ENCODE measurements at regions not wholly inside any gene's neighbourhood (a gene's known extent, or its start where the extent isn't known, plus 50 kb on each side); places are given as distances from the start of the nearest gene placed in this dataset.

DNA sequence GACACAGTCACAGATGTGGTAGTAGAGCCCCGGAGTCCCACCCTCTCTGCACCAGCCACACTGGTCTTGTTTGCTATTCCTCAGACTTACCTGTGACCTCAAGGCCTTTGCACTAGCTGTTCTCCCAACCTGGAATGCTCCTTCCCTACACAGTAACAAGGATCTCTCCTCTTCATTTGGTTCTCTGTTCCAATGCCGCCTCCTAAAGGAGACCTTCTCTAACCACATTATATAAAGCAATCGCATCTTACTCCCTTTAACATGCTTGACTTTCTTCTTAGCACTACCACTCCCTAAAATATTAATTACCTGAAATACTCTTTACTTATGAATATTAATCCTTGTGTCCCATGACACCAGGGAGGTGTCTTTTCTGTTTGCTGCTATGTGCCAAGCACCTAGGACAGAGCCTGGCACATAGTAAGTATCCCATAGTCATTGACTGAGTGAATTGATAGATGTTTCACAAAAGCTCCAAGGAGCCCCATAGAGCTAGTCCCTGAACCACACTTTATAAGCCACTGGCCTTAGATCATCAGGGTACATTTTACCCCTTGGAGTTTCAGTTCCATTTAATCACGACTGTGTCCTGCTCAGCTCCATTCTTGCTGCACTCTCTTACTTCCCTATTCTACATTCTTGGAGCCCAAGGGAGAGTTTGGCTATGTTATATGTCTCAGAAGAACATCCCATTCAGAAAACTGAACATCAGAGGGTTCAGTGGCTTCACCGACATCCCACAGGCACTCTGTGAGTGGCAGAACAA lies 312.7 kb downstream of the RAB28 start:
- no peak overlapping the region for H3K27ac ChIP-seq (ENCODE audit: extremely low read depth, low read depth, low read length)
- no peaks in the 10 kb centered on the region for H3K4me1 ChIP-seq (replicated peaks in 1 of 2; ENCODE audit: control insufficient read depth in 2 of 2, insufficient read depth in 2 of 2, low read length in 2 of 2)
- H3K9ac ChIP-seq (ENCODE audit: insufficient read depth in 1 of 2, low read depth in 2 of 2, low read length in 2 of 2): no peak overlapping the region
- DNase-seq (ENCODE audit: extremely low read depth in 1 of 4, low spot score in 3 of 4) (no peak), ATAC-seq (no peak), FAIRE-seq (no peak)
- ChIA-PET POLR2A (interaction anchor here (0.5 to 1.0 kb wide), 2 partner anchors 10 to 831 kb away, joined by 3 to 5 read pairs; no protein-coding TSS in a partner anchor), CTCF (ENCODE audit: low intra/inter-chr PET ratio) (no interaction called here)
- intact Hi-C loops (cut with micrococcal nuclease) (no loop called here), in situ Hi-C loops (cut with MboI) (no loop called here)
- no peaks in the 10 kb centered on the region for H3K9me3 ChIP-seq (replicated peaks; ENCODE audit: control insufficient read depth, insufficient read depth, low read depth, low read length)
- BruUV-seq (replicated peaks): no TSS peak
- no peaks in the 10 kb centered on the region for H3K9me1 ChIP-seq (ENCODE audit: control insufficient read depth, insufficient read depth, low read length)
- H3K27me3 ChIP-seq (ENCODE audit: control insufficient read depth in 2 of 2, insufficient read depth in 2 of 2, low read length in 2 of 2): peaks cover 0 to 8% of the 10 kb centered on the region in 2 experiments; a peak in 2 of 5 replicates
- no peak overlapping the region for H3K4me3 ChIP-seq
- TF ChIP-seq ILK (tag; IDR thresholded peaks at IDR 0.05; ENCODE audit: borderline replicate concordance, low read depth): no peak
- TF ChIP-seq, protein P1, sequence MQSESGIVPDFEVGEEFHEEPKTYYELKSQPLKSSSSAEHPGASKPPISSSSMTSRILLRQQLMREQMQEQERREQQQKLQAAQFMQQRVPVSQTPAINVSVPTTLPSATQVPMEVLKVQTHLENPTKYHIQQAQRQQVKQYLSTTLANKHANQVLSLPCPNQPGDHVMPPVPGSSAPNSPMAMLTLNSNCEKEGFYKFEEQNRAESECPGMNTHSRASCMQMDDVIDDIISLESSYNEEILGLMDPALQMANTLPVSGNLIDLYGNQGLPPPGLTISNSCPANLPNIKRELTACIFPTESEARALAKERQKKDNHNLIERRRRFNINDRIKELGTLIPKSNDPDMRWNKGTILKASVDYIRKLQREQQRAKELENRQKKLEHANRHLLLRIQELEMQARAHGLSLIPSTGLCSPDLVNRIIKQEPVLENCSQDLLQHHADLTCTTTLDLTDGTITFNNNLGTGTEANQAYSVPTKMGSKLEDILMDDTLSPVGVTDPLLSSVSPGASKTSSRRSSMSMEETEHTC (IDR thresholded peaks at IDR 0.05): no peak
- TF ChIP-seq, protein P2, sequence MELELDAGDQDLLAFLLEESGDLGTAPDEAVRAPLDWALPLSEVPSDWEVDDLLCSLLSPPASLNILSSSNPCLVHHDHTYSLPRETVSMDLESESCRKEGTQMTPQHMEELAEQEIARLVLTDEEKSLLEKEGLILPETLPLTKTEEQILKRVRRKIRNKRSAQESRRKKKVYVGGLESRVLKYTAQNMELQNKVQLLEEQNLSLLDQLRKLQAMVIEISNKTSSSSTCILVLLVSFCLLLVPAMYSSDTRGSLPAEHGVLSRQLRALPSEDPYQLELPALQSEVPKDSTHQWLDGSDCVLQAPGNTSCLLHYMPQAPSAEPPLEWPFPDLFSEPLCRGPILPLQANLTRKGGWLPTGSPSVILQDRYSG (tag; conservative IDR thresholded peaks at IDR 0.05; ENCODE audit: low read depth): no peak
- H3K79me2 ChIP-seq (ENCODE audit: control insufficient read depth, insufficient read depth, low read length): no peaks in the 10 kb centered on the region
- 2% methylated on average over 5 of the region's 5 CpGs for WGBS (ENCODE audit: insufficient coverage, low coverage, missing lambda C conversion rate)
- no peak overlapping the region for H3K4me2 ChIP-seq (ENCODE audit: insufficient read depth, low read length)
- H2AFZ ChIP-seq (ENCODE audit: low read depth, low read length): no peak overlapping the region
- no peaks in the 10 kb centered on the region for H4K20me1 ChIP-seq (replicated peaks; ENCODE audit: control insufficient read depth, insufficient read depth, low read length)
- no peaks in the 10 kb centered on the region for H3K36me3 ChIP-seq (ENCODE audit: control insufficient read depth, insufficient read depth, low read length)

All from K562 (cell line).